ENCODE measurements at regions not wholly inside any gene's neighbourhood (a gene's known extent, or its start where the extent isn't known, plus 50 kb on each side); places are given as distances from the start of the nearest gene placed in this dataset.

DNA sequence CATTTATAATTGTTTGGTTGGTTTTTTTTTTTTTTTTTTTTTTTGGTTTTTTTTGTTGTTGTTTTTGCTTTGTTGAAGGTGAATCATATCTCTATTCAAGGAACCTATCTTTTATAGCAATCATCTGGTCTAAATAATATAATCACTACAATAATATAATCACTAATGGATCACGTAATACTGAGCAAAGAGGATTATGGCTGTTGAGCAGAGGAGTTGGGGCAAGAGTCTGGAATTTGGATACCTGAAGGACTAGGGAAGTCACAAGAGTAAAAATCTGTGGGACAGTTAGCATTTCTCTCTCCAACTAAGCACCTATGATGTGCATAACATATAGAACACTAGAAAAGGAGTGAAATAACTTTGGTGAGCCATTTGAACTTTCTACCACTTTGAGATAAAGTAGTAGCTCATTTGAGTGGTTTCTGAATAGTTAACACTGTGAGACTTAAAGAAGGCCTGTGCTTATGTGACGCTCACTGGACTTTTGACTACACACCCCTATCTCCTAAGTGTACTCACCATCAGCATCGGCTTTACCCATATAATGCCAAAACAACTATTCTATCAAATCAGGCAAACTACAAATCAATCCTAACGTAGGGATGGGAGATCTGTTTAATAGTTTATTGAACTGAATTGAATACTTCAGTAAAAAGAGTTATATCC lies 564.9 kb upstream of the TUSC1 start:
- H3K27me3 Mint-ChIP-seq, result no peaks in the 10 kb centered on the region
- no peaks in the 10 kb centered on the region for H3K36me3 Mint-ChIP-seq
- no peak overlapping the region for H3K27ac Mint-ChIP-seq
- H3K9me3 Mint-ChIP-seq, result peaks cover 4% of the 10 kb centered on the region
- no peak for DNase-seq (ENCODE audit: extremely low spot score, unreplicated experiment)
- TF ChIP-seq, protein P1, sequence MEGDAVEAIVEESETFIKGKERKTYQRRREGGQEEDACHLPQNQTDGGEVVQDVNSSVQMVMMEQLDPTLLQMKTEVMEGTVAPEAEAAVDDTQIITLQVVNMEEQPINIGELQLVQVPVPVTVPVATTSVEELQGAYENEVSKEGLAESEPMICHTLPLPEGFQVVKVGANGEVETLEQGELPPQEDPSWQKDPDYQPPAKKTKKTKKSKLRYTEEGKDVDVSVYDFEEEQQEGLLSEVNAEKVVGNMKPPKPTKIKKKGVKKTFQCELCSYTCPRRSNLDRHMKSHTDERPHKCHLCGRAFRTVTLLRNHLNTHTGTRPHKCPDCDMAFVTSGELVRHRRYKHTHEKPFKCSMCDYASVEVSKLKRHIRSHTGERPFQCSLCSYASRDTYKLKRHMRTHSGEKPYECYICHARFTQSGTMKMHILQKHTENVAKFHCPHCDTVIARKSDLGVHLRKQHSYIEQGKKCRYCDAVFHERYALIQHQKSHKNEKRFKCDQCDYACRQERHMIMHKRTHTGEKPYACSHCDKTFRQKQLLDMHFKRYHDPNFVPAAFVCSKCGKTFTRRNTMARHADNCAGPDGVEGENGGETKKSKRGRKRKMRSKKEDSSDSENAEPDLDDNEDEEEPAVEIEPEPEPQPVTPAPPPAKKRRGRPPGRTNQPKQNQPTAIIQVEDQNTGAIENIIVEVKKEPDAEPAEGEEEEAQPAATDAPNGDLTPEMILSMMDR (conservative IDR thresholded peaks at IDR 0.05), result no peak
- H3K4me1 Mint-ChIP-seq (ENCODE audit: unreplicated experiment), result peaks cover 7% of the 10 kb centered on the region
- no peak overlapping the region for H3K4me3 Mint-ChIP-seq

DNA sequence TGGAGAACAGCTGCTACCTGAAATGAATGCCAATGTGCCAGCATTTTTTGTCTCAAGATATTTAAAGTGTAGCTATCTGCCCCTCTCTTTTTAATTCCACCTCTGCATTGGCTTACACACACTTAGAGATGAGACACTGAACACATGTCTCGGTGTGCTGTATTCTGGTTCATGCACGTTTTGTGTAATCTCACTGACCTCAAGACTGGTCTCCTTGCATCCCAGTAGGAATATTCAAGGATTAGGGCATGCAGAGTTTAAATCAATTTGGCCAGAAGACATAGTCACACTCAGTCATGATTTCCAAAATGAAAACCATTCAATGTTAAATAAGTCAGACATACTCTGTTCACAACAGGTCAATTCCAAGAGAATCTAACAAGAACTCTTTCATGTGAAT lies 561.8 kb upstream of the TUSC1 start:
- Mint-ChIP-seq H3K27me3 (peaks cover under 1% of the 10 kb centered on the region), H3K4me1 (ENCODE audit: unreplicated experiment) (peaks cover 7% of the 10 kb centered on the region)
- TF ChIP-seq, protein P1 (conservative IDR thresholded peaks at IDR 0.05), result no peak

DNA sequence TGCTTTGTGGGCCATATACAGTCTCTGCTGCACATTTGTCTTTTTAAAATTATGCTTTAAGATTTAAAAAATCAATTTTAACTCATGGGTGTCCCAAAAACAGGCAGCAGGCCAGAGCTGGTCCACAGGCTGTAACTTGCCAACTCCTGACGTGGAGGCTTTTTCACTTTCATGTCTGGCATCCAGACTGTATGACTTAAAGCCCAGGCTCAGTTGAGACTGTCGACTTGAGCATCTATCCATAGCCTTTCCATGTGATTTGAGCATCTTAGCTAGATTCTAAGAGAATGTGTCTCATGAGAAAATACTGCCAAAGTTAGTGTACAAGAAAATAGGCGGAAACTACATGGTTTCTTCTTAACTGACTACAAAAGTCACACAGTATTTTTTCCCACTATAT lies 559.0 kb upstream of the TUSC1 start:
- H3K27ac Mint-ChIP-seq, result no peak overlapping the region
- H3K36me3 Mint-ChIP-seq, result no peaks in the 10 kb centered on the region
- no peaks in the 10 kb centered on the region for H3K4me1 Mint-ChIP-seq (ENCODE audit: unreplicated experiment)
- TF ChIP-seq, protein P1 (conservative IDR thresholded peaks at IDR 0.05), result no peak
- H3K27me3 Mint-ChIP-seq, result peaks cover 5% of the 10 kb centered on the region
- no peak for DNase-seq (ENCODE audit: extremely low spot score, unreplicated experiment)
- H3K4me3 Mint-ChIP-seq, result no peak overlapping the region
- H3K9me3 Mint-ChIP-seq, result no peaks in the 10 kb centered on the region

More for the DNA sequence above, 561.8 kb upstream of the TUSC1 start:
- H3K4me3 Mint-ChIP-seq, result no peak overlapping the region
- no peak for DNase-seq (ENCODE audit: extremely low spot score, unreplicated experiment)
- no peaks in the 10 kb centered on the region for H3K36me3 Mint-ChIP-seq
- no peak overlapping the region for H3K27ac Mint-ChIP-seq
- H3K9me3 Mint-ChIP-seq, result no peaks in the 10 kb centered on the region

DNA sequence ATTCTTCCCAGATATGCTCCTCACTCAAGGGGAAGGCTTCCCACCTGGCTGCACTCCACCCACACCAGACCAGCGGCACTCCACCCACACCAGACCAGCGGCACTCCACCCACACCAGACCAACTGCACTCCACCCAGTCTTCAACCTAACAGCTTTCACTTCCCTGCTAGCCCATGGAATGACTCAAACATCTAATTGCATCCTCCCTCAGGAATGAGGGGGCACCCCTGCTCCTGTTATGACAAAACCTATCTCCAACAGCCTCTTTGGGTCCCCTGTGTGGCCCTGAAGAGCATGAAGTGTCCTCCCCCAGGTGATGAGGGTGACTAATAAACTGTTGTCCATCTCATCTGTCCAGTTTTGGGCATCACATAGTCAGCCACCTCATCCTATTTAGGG lies 556.6 kb upstream of the TUSC1 start:
- TF ChIP-seq, protein P1 (conservative IDR thresholded peaks at IDR 0.05), result no peak
- no peak for DNase-seq (ENCODE audit: extremely low spot score, unreplicated experiment)
- Mint-ChIP-seq H3K27ac (no peak overlapping the region), H3K27me3 (peaks cover 5% of the 10 kb centered on the region), H3K4me3 (no peak overlapping the region), H3K36me3 (no peaks in the 10 kb centered on the region), H3K9me3 (no peaks in the 10 kb centered on the region), H3K4me1 (ENCODE audit: unreplicated experiment) (no peaks in the 10 kb centered on the region)

DNA sequence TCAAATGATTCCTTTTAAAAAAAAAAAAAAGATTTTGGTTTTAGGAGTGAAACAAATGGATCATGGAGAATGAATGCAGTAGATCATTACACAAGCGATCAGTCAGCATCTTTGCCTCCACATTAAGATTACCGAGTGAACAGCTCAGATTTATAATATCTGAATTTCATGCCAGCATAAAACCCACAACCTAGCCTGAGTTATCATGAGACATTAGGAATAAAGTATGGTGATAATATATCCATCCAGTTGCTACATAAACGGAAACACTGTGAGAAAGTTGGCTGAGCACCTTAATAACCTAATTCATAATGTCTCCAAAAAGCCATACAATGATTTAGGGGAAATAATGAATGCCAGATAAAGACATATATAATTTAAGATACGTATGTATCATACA lies 553.1 kb upstream of the TUSC1 start:
- Mint-ChIP-seq H3K27ac (no peak overlapping the region), H3K9me3 (no peaks in the 10 kb centered on the region), H3K27me3 (peaks cover 5% of the 10 kb centered on the region), H3K36me3 (no peaks in the 10 kb centered on the region), H3K4me1 (ENCODE audit: unreplicated experiment) (no peaks in the 10 kb centered on the region), H3K4me3 (no peak overlapping the region)
- TF ChIP-seq, protein P1 (conservative IDR thresholded peaks at IDR 0.05), result no peak
- DNase-seq (ENCODE audit: extremely low spot score, unreplicated experiment), result no peak
